Mesendoderm (in vitro differentiated cells): ENCODE measurements at regions not wholly inside any gene's neighbourhood (a gene's known extent, or its start where the extent isn't known, plus 50 kb on each side); places are given as distances from the start of the nearest gene placed in this dataset.
"Not testable (repeated sequence)": the region's sequence is repeated elsewhere in the genome, so short reads cannot be mapped to it uniquely, and the experiment has no call there.

Experiments used
- DNase-seq: peaks from one replicate; pipeline ENCODE4 v3.0.0; 2013
- H2AK5ac ChIP-seq: 2 replicates; pipeline ENCODE4 v1.6.1; 2013; ENCODE audit warnings: low read length, inconsistent platforms
- H2BK120ac ChIP-seq: 2 replicates; pipeline ENCODE4 v1.6.1; 2013; ENCODE audit warnings: low read depth, mild to moderate bottlenecking, low read length, moderate library complexity, mixed read lengths
- H2BK15ac ChIP-seq: replicated peaks from 2 replicates; pipeline ENCODE4 v1.6.1; 2013; ENCODE audit warnings: low read depth, mild to moderate bottlenecking, moderate library complexity
- H2BK5ac ChIP-seq: 2 replicates; pipeline ENCODE4 v1.6.1; 2013; ENCODE audit warnings: low read length, inconsistent platforms
- H3K18ac ChIP-seq: 2 replicates; pipeline ENCODE4 v1.6.1; 2013; ENCODE audit warnings: mild to moderate bottlenecking, low read length, mixed read lengths
- H3K23ac ChIP-seq: one replicate; pipeline ENCODE4 v1.6.1; 2013; ENCODE audit warnings: low read length
- H3K27ac ChIP-seq: 2 replicates; pipeline ENCODE4 v1.5.1; 2013; ENCODE audit warnings: low read depth, mild to moderate bottlenecking, inconsistent platforms, low read length, moderate library complexity
- H3K27me3 ChIP-seq: 2 replicates; pipeline ENCODE4 v1.6.1; 2013; ENCODE audit warnings: low read length, control low read depth, mild to moderate bottlenecking, inconsistent platforms; ENCODE audit not compliant: insufficient read depth, poor library complexity
- H3K36me3 ChIP-seq: 2 replicates; pipeline ENCODE4 v1.6.1; 2013; ENCODE audit warnings: low read length, inconsistent platforms; ENCODE audit not compliant: control insufficient read depth, insufficient read depth
- H3K4ac ChIP-seq: one replicate; pipeline ENCODE4 v1.6.1; 2013; ENCODE audit warnings: low read depth, mild to moderate bottlenecking, low read length, moderate library complexity
- H3K4me1 ChIP-seq: 2 replicates; pipeline ENCODE4 v1.6.1; 2013; ENCODE audit warnings: low read depth, low read length, inconsistent platforms; ENCODE audit not compliant: control insufficient read depth
- H3K4me2 ChIP-seq: 2 replicates; pipeline ENCODE4 v1.6.1; 2013; ENCODE audit warnings: low read length
- H3K4me3 ChIP-seq: 2 replicates; pipeline ENCODE4 v1.5.1; 2013; ENCODE audit warnings: mild to moderate bottlenecking, low read length
- H3K56ac ChIP-seq: one replicate; pipeline ENCODE4 v1.6.1; 2013; ENCODE audit warnings: low read length
- H3K79me1 ChIP-seq: 2 replicates; pipeline ENCODE4 v1.6.1; 2013; ENCODE audit warnings: low read length, inconsistent platforms
- H3K79me2 ChIP-seq: 2 replicates; pipeline ENCODE4 v1.6.1; 2013; ENCODE audit warnings: mild to moderate bottlenecking, low read length; ENCODE audit not compliant: control insufficient read depth, insufficient read depth
- H3K9ac ChIP-seq: 2 replicates; pipeline ENCODE4 v1.6.1; 2013; ENCODE audit warnings: low read length, inconsistent platforms
- H4K5ac ChIP-seq: one replicate; pipeline ENCODE4 v1.6.1; 2013; ENCODE audit warnings: low read length
- H4K8ac ChIP-seq: one replicate; pipeline ENCODE4 v1.6.1; 2013; ENCODE audit warnings: low read depth, mild to moderate bottlenecking, control low read depth, low read length, moderate library complexity
- WGBS: extraction: QIAGEN DNeasy Blood & Tissue Kit; methylation state at CpG from one replicate; pipeline ENCODE4 v1.1.7; 2013; ENCODE audit warnings: low lambda C conversion rate, missing lambda C conversion rate; ENCODE audit not compliant: insufficient coverage; ENCODE audit errors: extremely low coverage; 5-methylcytosine and 5-hydroxymethylcytosine counted together

DNA sequence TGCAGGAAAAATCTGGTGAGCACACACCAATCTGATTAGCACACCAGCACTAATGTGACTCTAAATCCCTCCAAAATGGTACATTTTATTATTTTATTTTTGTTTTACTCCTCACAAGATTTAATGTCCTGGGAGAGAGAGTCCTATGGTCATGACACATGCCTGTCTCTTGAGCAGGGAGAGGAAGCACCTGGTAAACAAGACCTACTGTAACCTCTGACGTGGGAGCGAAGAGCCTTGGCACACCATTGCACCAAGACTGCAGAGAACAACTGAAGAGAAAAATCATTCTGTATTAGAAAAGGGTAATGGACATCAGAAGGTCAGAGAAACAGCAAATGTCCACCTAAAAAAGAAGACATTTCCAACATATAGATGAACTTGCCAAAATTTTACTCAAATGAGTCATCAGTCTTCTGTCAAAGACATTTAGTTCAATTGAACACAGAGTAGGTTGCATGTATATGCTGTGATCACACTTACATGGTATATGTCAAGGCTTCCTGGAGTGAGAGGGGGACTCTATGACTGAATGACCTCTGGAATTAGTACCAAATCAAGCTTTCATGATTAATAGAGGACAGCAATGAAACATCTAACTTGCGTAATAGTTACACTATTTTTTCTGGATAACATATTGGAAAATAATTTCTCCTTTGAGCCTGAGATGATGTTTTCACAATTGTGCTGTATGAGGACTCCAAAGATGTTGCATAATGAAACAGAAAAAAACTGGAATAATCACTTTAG is 186.9 kb upstream of the FLRT2 start:
- DNase-seq: no peak
- Histone ChIP-seq H3K27ac (no peak overlapping the region), H3K36me3 (no peaks in the 10 kb centered on the region), H3K79me1 (no peaks in the 10 kb centered on the region), H3K9ac (no peak overlapping the region), H3K23ac (no peak overlapping the region), H3K4me1 (no peaks in the 10 kb centered on the region), H2AK5ac (no peak overlapping the region), H2BK120ac (no peak overlapping the region), H2BK15ac (no peak overlapping the region), H3K4me2 (no peak overlapping the region), H4K5ac (no peak overlapping the region), H3K27me3 (no peaks in the 10 kb centered on the region), H4K8ac (no peak overlapping the region), H3K79me2 (no peaks in the 10 kb centered on the region), H3K4me3 (no peak overlapping the region), H2BK5ac (no peak overlapping the region), H3K18ac (no peak overlapping the region), H3K56ac (no peak overlapping the region), H3K4ac (no peak overlapping the region)
- WGBS: no CpG with 5 or more reads among the region's 3 CpGs

DNA sequence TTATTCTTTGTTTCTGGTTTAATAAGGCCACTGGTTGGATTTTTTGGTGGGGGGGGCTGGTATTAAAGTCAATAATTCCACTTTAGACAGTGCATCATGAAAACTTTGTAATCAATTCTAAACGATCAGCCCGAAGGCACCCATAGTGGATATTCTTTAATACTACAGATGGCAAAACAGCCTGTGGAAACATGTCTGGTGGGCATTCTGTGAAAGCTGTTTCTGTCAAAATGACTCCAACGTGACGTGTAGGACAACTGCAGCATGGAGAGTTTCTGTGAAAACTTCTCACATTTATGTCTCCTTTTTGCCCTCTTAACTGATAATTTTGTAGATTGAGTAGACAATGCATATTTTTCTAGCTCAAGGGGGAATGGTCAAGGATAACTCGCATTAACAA is 185.8 kb upstream of the FLRT2 start:
- H3K9ac ChIP-seq: no peak overlapping the region
- H3K79me2 ChIP-seq: no peaks in the 10 kb centered on the region
- H3K36me3 ChIP-seq: no peaks in the 10 kb centered on the region
- no peaks in the 10 kb centered on the region for H3K4me1 ChIP-seq
- no peak overlapping the region for H2BK15ac ChIP-seq
- H3K27ac ChIP-seq: no peak overlapping the region
- no peak overlapping the region for H3K4me3 ChIP-seq
- no peak overlapping the region for H3K56ac ChIP-seq
- no peak overlapping the region for H2AK5ac ChIP-seq
- WGBS: no CpG with 5 or more reads among the region's 5 CpGs
- H3K4me2 ChIP-seq: no peak overlapping the region
- no peaks in the 10 kb centered on the region for H3K79me1 ChIP-seq
- no peak for DNase-seq
- no peak overlapping the region for H2BK5ac ChIP-seq
- H3K18ac ChIP-seq: no peak overlapping the region
- no peak overlapping the region for H4K8ac ChIP-seq
- H3K23ac ChIP-seq: no peak overlapping the region
- H3K4ac ChIP-seq: no peak overlapping the region
- no peak overlapping the region for H4K5ac ChIP-seq
- no peak overlapping the region for H2BK120ac ChIP-seq
- no peaks in the 10 kb centered on the region for H3K27me3 ChIP-seq

DNA sequence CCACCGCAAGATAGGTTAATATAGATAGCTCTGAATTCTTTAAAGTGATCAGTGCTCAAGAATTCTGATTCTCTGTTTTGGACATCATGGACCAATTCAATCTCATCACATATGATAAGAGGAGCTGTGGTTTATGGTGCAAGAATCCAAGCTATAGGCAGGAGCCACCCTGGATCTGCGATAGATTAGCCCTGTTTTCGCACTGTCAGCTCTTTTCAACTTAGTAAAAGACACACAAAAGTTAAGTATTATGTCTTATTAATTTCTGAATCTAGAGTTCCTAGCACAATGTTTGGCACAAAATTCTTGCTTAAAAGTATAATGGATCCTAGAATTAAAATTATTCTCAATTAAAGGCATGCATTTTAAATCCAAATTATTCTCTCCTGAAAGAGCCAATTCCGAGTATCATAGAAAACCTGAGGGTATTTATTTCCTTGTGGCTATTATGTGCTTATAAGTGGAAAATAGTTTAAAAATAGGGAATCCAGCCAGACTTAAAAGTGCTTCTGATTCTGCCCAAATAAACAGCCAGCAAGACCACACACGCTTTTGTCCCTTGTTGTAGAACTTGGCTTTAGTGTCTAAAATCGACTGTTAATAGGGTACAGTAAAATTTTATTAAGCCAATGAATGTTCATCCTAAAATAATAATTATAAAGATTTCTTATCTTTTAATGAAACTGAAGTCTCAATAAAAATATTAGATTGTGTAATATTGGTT is 184.9 kb upstream of the FLRT2 start:
- no peak overlapping the region for H3K4me3 ChIP-seq
- no peaks in the 10 kb centered on the region for H3K36me3 ChIP-seq
- H3K27ac ChIP-seq: no peak overlapping the region
- no peak overlapping the region for H2BK15ac ChIP-seq
- H3K18ac ChIP-seq: no peak overlapping the region
- DNase-seq: no peak
- H3K23ac ChIP-seq: no peak overlapping the region
- H3K56ac ChIP-seq: no peak overlapping the region
- H3K9ac ChIP-seq: no peak overlapping the region
- H3K4me2 ChIP-seq: no peak overlapping the region
- WGBS: no CpG with 5 or more reads among the region's 6 CpGs
- no peaks in the 10 kb centered on the region for H3K79me2 ChIP-seq
- H2BK120ac ChIP-seq: no peak overlapping the region
- no peak overlapping the region for H3K4ac ChIP-seq
- H3K79me1 ChIP-seq: no peaks in the 10 kb centered on the region
- no peak overlapping the region for H2AK5ac ChIP-seq
- H3K27me3 ChIP-seq: no peaks in the 10 kb centered on the region
- no peaks in the 10 kb centered on the region for H3K4me1 ChIP-seq
- H4K5ac ChIP-seq: no peak overlapping the region
- no peak overlapping the region for H2BK5ac ChIP-seq
- H4K8ac ChIP-seq: no peak overlapping the region

DNA sequence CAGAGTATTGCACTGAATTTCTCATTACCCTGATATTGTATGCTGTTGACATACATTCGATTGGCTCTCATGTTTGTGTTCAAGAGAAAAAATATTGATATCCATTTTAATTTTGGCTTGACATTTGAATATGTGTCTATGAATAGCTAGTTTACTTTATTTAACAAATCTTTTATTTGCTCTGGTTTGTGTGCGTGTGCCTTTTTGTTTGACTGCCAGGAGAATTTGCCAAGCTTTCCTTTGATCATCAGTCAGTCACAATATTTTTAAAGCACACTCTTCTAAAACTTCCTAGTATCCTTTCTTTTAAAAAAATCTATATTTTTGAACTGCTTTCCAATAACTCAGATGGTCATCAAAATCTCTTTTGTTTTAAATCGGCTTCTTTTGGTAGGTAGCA is 179.3 kb upstream of the FLRT2 start:
- Histone ChIP-seq H2BK15ac (no peak overlapping the region), H4K8ac (no peak overlapping the region), H2AK5ac (no peak overlapping the region), H3K23ac (no peak overlapping the region), H3K36me3 (no peaks in the 10 kb centered on the region), H3K4ac (no peak overlapping the region), H3K27me3 (no peaks in the 10 kb centered on the region), H3K56ac (no peak overlapping the region), H3K79me2 (no peaks in the 10 kb centered on the region), H4K5ac (no peak overlapping the region), H3K4me3 (no peak overlapping the region), H3K4me1 (no peaks in the 10 kb centered on the region), H3K18ac (no peak overlapping the region), H2BK5ac (no peak overlapping the region), H3K79me1 (no peaks in the 10 kb centered on the region), H3K27ac (no peak overlapping the region), H3K4me2 (no peak overlapping the region), H3K9ac (no peak overlapping the region), H2BK120ac (no peak overlapping the region)
- no peak for DNase-seq
- WGBS: no CpG with 5 or more reads among the region's 3 CpGs

DNA sequence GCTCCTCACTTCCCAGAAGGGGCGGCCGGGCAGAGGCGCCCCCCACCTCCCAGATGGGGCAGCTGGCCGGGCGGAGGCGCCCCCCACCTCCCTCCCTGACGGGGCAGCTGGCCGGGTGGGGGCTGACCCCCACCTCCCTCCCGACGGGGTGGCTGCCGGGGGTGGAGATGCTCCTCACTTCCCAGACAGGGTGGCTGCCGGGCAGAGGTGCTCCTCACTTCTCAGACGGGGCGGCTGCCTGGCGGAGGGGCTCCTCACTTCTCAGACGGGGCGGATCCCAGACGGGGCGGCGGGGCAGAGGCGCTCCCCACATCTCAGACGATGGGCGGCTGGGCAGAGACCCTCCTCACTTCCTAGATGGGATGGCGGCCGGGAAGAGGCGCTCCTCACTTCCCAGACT is 177.4 kb upstream of the FLRT2 start:
- H3K56ac ChIP-seq, H2BK120ac ChIP-seq, H3K18ac ChIP-seq, H3K27ac ChIP-seq, H3K4ac ChIP-seq, H3K4me2 ChIP-seq, H2AK5ac ChIP-seq, H3K79me2 ChIP-seq, H2BK15ac ChIP-seq, H3K27me3 ChIP-seq, H4K5ac ChIP-seq, H3K79me1 ChIP-seq, H2BK5ac ChIP-seq, H3K4me3 ChIP-seq, H3K4me1 ChIP-seq, DNase-seq, H3K36me3 ChIP-seq, H3K23ac ChIP-seq, H3K9ac ChIP-seq, H4K8ac ChIP-seq: not testable (repeated sequence)
- WGBS: no CpG with 5 or more reads among the region's 26 CpGs
